Gastroesophageal sphincter (tissue), 4 donors: ENCODE measurements at regions not wholly inside any gene's neighbourhood (a gene's known extent, or its start where the extent isn't known, plus 50 kb on each side); places are given as distances from the start of the nearest gene placed in this dataset.

Experiments used
- ATAC-seq: fragments of 150-250 bp; one replicate; pipeline ENCODE4 v1.9.1; 2016; ENCODE audit warnings: mild to moderate bottlenecking, moderate library complexity
- H3K27ac ChIP-seq, 4 donors: fragments of 200-600 bp; sonication (generic) in 3 of 4; 1 replicate in 3 of 4; 2 replicates in 1 of 4; pipeline ENCODE4 v1.5.1; 2016 to 2019
- H3K27me3 ChIP-seq: fragments of 200-600 bp; sonication (generic); one replicate; pipeline ENCODE4 v1.5.1; 2019
- H3K36me3 ChIP-seq, 2 donors: fragments of 200-600 bp; sonication (generic); one replicate each; pipeline ENCODE4 v1.5.1; 2019; ENCODE audit warnings: control low read depth in 1 of 2
- H3K4me1 ChIP-seq, 3 donors: fragments of 200-600 bp; sonication (generic); 1 replicate in 2 of 3; 2 replicates in 1 of 3; pipeline ENCODE4 v1.5.1; 2016 to 2019; ENCODE audit warnings: control low read depth in 2 of 3
- H3K4me3 ChIP-seq, 2 donors: fragments of 200-600 bp; sonication (generic); one replicate each; pipeline ENCODE4 v1.5.1; 2019; ENCODE audit warnings: mild to moderate bottlenecking in 1 of 2, moderate library complexity in 1 of 2
- H3K9me3 ChIP-seq, 3 donors: fragments of 200-600 bp; sonication (generic); one replicate each; pipeline ENCODE4 v1.5.1; 2017 to 2019; ENCODE audit warnings: control low read depth in 2 of 3
- CTCF ChIP-seq, 4 experiments: fragments of 200-600 bp in 2 of 4; fragments of 450-650 bp in 2 of 4; sonication (generic) in 1 of 4; IDR thresholded peaks; one replicate each; pipeline ENCODE4 v1.5.1; 2017 to 2019; ENCODE audit warnings: antibody characterized with exemption in 4 of 4, mild to moderate bottlenecking in 2 of 4, moderate library complexity in 2 of 4
- EP300 ChIP-seq: sonication (generic); formaldehyde crosslinking; IDR thresholded peaks from one replicate; pipeline ENCODE4 v1.6.1; 2017; ENCODE audit warnings: antibody characterized with exemption, mild to moderate bottlenecking
- POLR2A ChIP-seq, 2 donors: fragments of 450-650 bp; IDR thresholded peaks; one replicate each; pipeline ENCODE4 v1.6.1; 2017; ENCODE audit warnings: antibody characterized with exemption in 2 of 2, mild to moderate bottlenecking in 2 of 2, moderate library complexity in 1 of 2
- POLR2AphosphoS5 ChIP-seq: sonication (generic); formaldehyde crosslinking; IDR thresholded peaks from one replicate; pipeline ENCODE4 v1.6.1; 2017; ENCODE audit warnings: antibody characterized with exemption
- WGBS, 2 donors: methylation state at CpG; one replicate each; pipeline ENCODE4 v1.1.5; 2018; ENCODE audit warnings: low coverage in 1 of 2; 5-methylcytosine and 5-hydroxymethylcytosine counted together

- H3K4me3 ChIP-seq = no peak overlapping the region
- H3K27ac ChIP-seq = no peak overlapping the region
- H3K27me3 ChIP-seq = no peaks in the 10 kb centered on the region
- no peaks in the 10 kb centered on the region for H3K36me3 ChIP-seq
- ATAC-seq = no peak
- no peaks in the 10 kb centered on the region for H3K9me3 ChIP-seq
- no peak for TF ChIP-seq POLR2AphosphoS5
- no peak for TF ChIP-seq POLR2A (IDR thresholded peaks at IDR 0.05)
- TF ChIP-seq CTCF (IDR thresholded peaks at IDR 0.05) = no peak
- no peak for TF ChIP-seq EP300
- 77 to 83% methylated on average over 1 of the region's 1 CpG for WGBS, 2 donors
- H3K4me1 ChIP-seq = no peaks in the 10 kb centered on the region
Measured at GRCh38 chr3:101928890-101929289, 79.6 kb downstream of the NFKBIZ start.

- no peaks in the 10 kb centered on the region for H3K9me3 ChIP-seq
- 80 to 100% methylated on average over 1 of the region's 1 CpG for WGBS, 2 donors
- H3K27me3 ChIP-seq = no peaks in the 10 kb centered on the region
- H3K4me1 ChIP-seq = no peaks in the 10 kb centered on the region
- H3K4me3 ChIP-seq = no peak overlapping the region
- no peaks in the 10 kb centered on the region for H3K36me3 ChIP-seq
- TF ChIP-seq CTCF (IDR thresholded peaks at IDR 0.05) (no peak), POLR2AphosphoS5 (no peak), POLR2A (IDR thresholded peaks at IDR 0.05) (no peak), EP300 (no peak)
- H3K27ac ChIP-seq = no peak overlapping the region
- ATAC-seq = no peak
Measured at GRCh38 chr3:101931081-101931480, 81.8 kb downstream of the NFKBIZ start.

GRCh38 chr3:101932326-101933068, 83.2 kb downstream of the NFKBIZ start:
- H3K4me1 ChIP-seq = no peaks in the 10 kb centered on the region
- no peaks in the 10 kb centered on the region for H3K27me3 ChIP-seq
- H3K4me3 ChIP-seq = no peak overlapping the region
- no peak overlapping the region for H3K27ac ChIP-seq
- no peaks in the 10 kb centered on the region for H3K9me3 ChIP-seq
- no peak for ATAC-seq
- WGBS, 2 donors = 74 to 89% methylated on average over 6 of the region's 6 CpGs
- H3K36me3 ChIP-seq = no peaks in the 10 kb centered on the region
- TF ChIP-seq EP300 (no peak), CTCF (IDR thresholded peaks at IDR 0.05) (no peak), POLR2A (IDR thresholded peaks at IDR 0.05) (no peak), POLR2AphosphoS5 (no peak)

GRCh38 chr3:101936419-101937356, 87.4 kb downstream of the NFKBIZ start:
- Histone ChIP-seq H3K9me3 (no peaks in the 10 kb centered on the region), H3K4me3 (no peak overlapping the region), H3K27me3 (no peaks in the 10 kb centered on the region), H3K4me1 (peaks cover 3 to 18% (median 9%) of the 10 kb centered on the region in 3 donors), H3K27ac (no peak overlapping the region), H3K36me3 (no peaks in the 10 kb centered on the region)
- TF ChIP-seq EP300 (no peak), CTCF (IDR thresholded peaks at IDR 0.05) (no peak), POLR2AphosphoS5 (no peak)
- ATAC-seq = peak; percentile 42
- 81 to 95% methylated on average over 8 to 10 of the region's 10 CpGs for WGBS, 2 donors
